ENCODE measurements at regions not wholly inside any gene's neighbourhood (a gene's known extent, or its start where the extent isn't known, plus 50 kb on each side); places are given as distances from the start of the nearest gene placed in this dataset.

GRCh38 chr1:191818198-191818597, 340.1 kb upstream of the RGS18 start:
- CTCF ChIA-PET = no interaction called here
- POLR2A ChIA-PET = no interaction called here
- TF ChIP-seq PKNOX1 (IDR thresholded peaks at IDR 0.05) (peak; percentile 73), LEF1 (IDR thresholded peaks at IDR 0.05; ENCODE audit: borderline replicate concordance) (no peak)
- DNase-seq (ENCODE audit: extremely low spot score) = no peak

DNA sequence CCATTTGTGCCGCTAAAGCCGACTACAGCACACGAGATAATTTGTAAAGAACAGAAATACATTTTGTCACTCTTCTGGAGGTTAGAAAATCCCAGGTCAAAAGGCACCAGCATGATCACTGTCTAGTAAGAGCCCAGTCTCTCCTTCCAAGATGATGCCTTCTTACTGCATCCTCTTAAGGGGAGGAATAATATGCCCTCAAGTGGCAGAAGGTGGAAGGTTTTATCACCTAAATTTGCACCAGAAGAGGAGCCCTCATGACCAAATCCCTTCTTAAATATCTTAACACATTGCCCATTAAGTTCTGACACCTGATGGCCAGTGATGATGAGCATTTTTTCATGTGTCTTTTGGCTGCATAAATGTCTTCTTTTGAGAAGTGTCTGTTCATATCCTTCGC, 326.7 kb upstream of the RGS18 start:
- TF ChIP-seq ELF4 (IDR thresholded peaks at IDR 0.05) (no peak), FOXK2 (IDR thresholded peaks at IDR 0.05) (no peak), SP1 (IDR thresholded peaks at IDR 0.05) (no peak), ZNF384 (IDR thresholded peaks at IDR 0.05) (no peak), BHLHE40 (IDR thresholded peaks at IDR 0.05; ENCODE audit: borderline replicate concordance) (no peak), FOXM1 (IDR thresholded peaks at IDR 0.05; ENCODE audit: borderline replicate concordance) (no peak), L3MBTL2 (conservative IDR thresholded peaks at IDR 0.05) (no peak), CTBP1 (IDR thresholded peaks at IDR 0.05; ENCODE audit: borderline replicate concordance) (no peak), NFRKB (IDR thresholded peaks at IDR 0.05) (no peak), PKNOX1 (IDR thresholded peaks at IDR 0.05) (no peak), HDGF (IDR thresholded peaks at IDR 0.05; ENCODE audit: borderline replicate concordance) (no peak), ARNT (IDR thresholded peaks at IDR 0.05) (no peak), FOXA1 (IDR thresholded peaks at IDR 0.05) (no peak), LEF1 (IDR thresholded peaks at IDR 0.05; ENCODE audit: borderline replicate concordance) (no peak)
- DNase-seq (ENCODE audit: extremely low spot score) = no peak
- POLR2A ChIA-PET = no interaction called here
- CTCF ChIA-PET = no interaction called here

DNA sequence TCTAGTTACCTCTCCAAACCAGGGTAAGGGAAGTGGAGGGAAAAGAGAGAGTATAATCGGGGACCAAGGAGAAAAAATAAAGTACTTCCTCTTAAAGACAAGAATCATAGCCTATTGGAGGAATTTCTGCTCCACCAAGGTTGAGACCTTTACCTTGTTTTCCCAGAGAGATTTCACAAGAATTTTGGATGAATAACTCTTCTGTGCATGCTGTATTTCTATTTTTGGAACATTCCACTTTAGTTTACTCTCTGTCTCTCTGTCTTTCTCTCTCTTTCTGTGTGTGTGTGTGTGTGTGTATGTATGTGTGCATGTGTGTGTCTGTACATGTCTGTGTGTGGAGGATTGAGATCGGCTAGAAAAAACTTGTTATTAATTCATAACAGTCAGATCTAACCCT, 318.4 kb upstream of the RGS18 start:
- POLR2A ChIA-PET = no interaction called here
- no peak for DNase-seq (ENCODE audit: extremely low spot score)
- CTCF ChIA-PET = no interaction called here
- no peak for TF ChIP-seq HDGF (IDR thresholded peaks at IDR 0.05; ENCODE audit: borderline replicate concordance)
- TF ChIP-seq FOXK2 (IDR thresholded peaks at IDR 0.05) = no peak
- no peak for TF ChIP-seq ELF4 (IDR thresholded peaks at IDR 0.05)
- no peak for TF ChIP-seq BHLHE40 (IDR thresholded peaks at IDR 0.05; ENCODE audit: borderline replicate concordance)
- no peak for TF ChIP-seq FOXM1 (IDR thresholded peaks at IDR 0.05; ENCODE audit: borderline replicate concordance)
- TF ChIP-seq SUZ12 (IDR thresholded peaks at IDR 0.05) = no peak
- TF ChIP-seq LEF1 (IDR thresholded peaks at IDR 0.05; ENCODE audit: borderline replicate concordance) = no peak
- TF ChIP-seq ZNF384 (IDR thresholded peaks at IDR 0.05) = no peak
- no peak for TF ChIP-seq SP1 (IDR thresholded peaks at IDR 0.05)
- TF ChIP-seq TARDBP (IDR thresholded peaks at IDR 0.05) = no peak
- TF ChIP-seq PKNOX1 (IDR thresholded peaks at IDR 0.05) = no peak
- TF ChIP-seq NFRKB (IDR thresholded peaks at IDR 0.05) = no peak
- no peak for TF ChIP-seq FOXA1 (IDR thresholded peaks at IDR 0.05)
- TF ChIP-seq L3MBTL2 (conservative IDR thresholded peaks at IDR 0.05) = no peak
- TF ChIP-seq ARNT (IDR thresholded peaks at IDR 0.05) = no peak
- no peak for TF ChIP-seq CTBP1 (IDR thresholded peaks at IDR 0.05; ENCODE audit: borderline replicate concordance)

GRCh38 chr1:191851799-191852595, 306.3 kb upstream of the RGS18 start:
- DNase-seq (ENCODE audit: extremely low spot score) = no peak
- CTCF ChIA-PET = no interaction called here
- POLR2A ChIA-PET = no interaction called here
- no peak for TF ChIP-seq ELF4 (IDR thresholded peaks at IDR 0.05)
- TF ChIP-seq SUZ12 (IDR thresholded peaks at IDR 0.05) = no peak
- no peak for TF ChIP-seq PKNOX1 (IDR thresholded peaks at IDR 0.05)
- TF ChIP-seq ZNF384 (IDR thresholded peaks at IDR 0.05) = no peak

- TF ChIP-seq TARDBP (IDR thresholded peaks at IDR 0.05) (no peak), ZNF384 (IDR thresholded peaks at IDR 0.05) (no peak), FOXK2 (IDR thresholded peaks at IDR 0.05) (no peak), ELF4 (IDR thresholded peaks at IDR 0.05) (no peak), PKNOX1 (IDR thresholded peaks at IDR 0.05) (no peak), L3MBTL2 (conservative IDR thresholded peaks at IDR 0.05) (no peak), NFRKB (IDR thresholded peaks at IDR 0.05) (no peak)
- POLR2A ChIA-PET = no interaction called here
- CTCF ChIA-PET = no interaction called here
- DNase-seq (ENCODE audit: extremely low spot score) = no peak
These were observed 305.4 kb upstream of the RGS18 start for GRCh38 chr1:191852907-191853306.

DNA sequence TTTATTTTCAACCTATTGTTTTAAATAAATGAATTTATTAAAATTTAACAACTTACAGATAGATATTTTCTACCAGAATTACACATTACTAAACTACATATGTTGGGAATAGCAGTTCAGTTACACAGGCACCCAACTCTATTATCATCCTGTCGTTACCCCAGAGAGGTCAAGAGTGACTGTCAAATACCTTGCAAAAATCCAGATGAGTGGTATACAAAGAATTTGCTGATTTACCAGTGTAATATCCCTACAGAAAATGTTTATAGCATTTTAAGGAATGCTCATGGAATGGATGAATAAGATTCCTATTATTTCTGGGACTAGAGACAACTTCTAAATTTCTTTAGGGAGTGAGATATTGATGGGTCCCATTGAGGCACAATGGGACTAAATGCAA, 300.7 kb upstream of the RGS18 start:
- ChIA-PET CTCF (no interaction called here), POLR2A (no interaction called here)
- TF ChIP-seq HDGF (IDR thresholded peaks at IDR 0.05; ENCODE audit: borderline replicate concordance) (no peak), LEF1 (IDR thresholded peaks at IDR 0.05; ENCODE audit: borderline replicate concordance) (no peak), FOXK2 (IDR thresholded peaks at IDR 0.05) (no peak), FOXA1 (IDR thresholded peaks at IDR 0.05) (no peak), ARNT (IDR thresholded peaks at IDR 0.05) (no peak), SUZ12 (IDR thresholded peaks at IDR 0.05) (no peak), FOXM1 (IDR thresholded peaks at IDR 0.05; ENCODE audit: borderline replicate concordance) (no peak), TARDBP (IDR thresholded peaks at IDR 0.05) (no peak), ELF4 (IDR thresholded peaks at IDR 0.05) (no peak), NFRKB (IDR thresholded peaks at IDR 0.05) (no peak)
- no peak for DNase-seq (ENCODE audit: extremely low spot score)
